Activated CD8-positive, alpha-beta memory T cell treated with anti-CD3 and anti-CD28 coated beads, Interleukin-2, amount 50 U/mL, for 1 hour (primary cell): ENCODE measurements at regions not wholly inside any gene's neighbourhood (a gene's known extent, or its start where the extent isn't known, plus 50 kb on each side); places are given as distances from the start of the nearest gene placed in this dataset.

Experiments used
- DNase-seq: peaks from one replicate; pipeline ENCODE4 v3.0.0-alpha.2; 2020; ENCODE audit errors: extremely low read depth

- no peak for DNase-seq
These were observed 577.3 kb downstream of the AJAP1 start for GRCh38 chr1:5231541-5232315.

GRCh38 chr1:5227114-5227513 is 572.7 kb downstream of the AJAP1 start:
- no peak for DNase-seq

- no peak for DNase-seq
These were observed 571.6 kb downstream of the AJAP1 start for GRCh38 chr1:5225707-5226704.

- DNase-seq: no peak
These were observed 568.8 kb downstream of the AJAP1 start for GRCh38 chr1:5223206-5223605.

- DNase-seq: no peak
These were observed 568.2 kb downstream of the AJAP1 start for GRCh38 chr1:5222626-5223025.

- DNase-seq: no peak
These were observed 567.0 kb downstream of the AJAP1 start for GRCh38 chr1:5221451-5221850.

GRCh38 chr1:5220821-5221220 is 566.4 kb downstream of the AJAP1 start:
- no peak for DNase-seq

GRCh38 chr1:5220421-5220820 is 566.0 kb downstream of the AJAP1 start:
- no peak for DNase-seq

- DNase-seq: no peak
These were observed 545.6 kb downstream of the AJAP1 start for GRCh38 chr1:5200006-5200405.

- no peak for DNase-seq
These were observed 543.9 kb downstream of the AJAP1 start for GRCh38 chr1:5198328-5198727.

GRCh38 chr1:5191470-5191869 is 537.1 kb downstream of the AJAP1 start:
- DNase-seq: no peak

- no peak for DNase-seq
These were observed 535.0 kb downstream of the AJAP1 start for GRCh38 chr1:5189384-5189783.

- no peak for DNase-seq
These were observed 511.4 kb downstream of the AJAP1 start for GRCh38 chr1:5165762-5166161.

- no peak for DNase-seq
These were observed 509.7 kb downstream of the AJAP1 start for GRCh38 chr1:5164158-5164557.

- DNase-seq: no peak
These were observed 507.0 kb downstream of the AJAP1 start for GRCh38 chr1:5161372-5161771.

GRCh38 chr1:5157175-5157574 is 502.8 kb downstream of the AJAP1 start:
- no peak for DNase-seq

- DNase-seq: no peak
These were observed 502.2 kb downstream of the AJAP1 start for GRCh38 chr1:5156416-5157120.

GRCh38 chr1:5151511-5151910 is 497.1 kb downstream of the AJAP1 start:
- no peak for DNase-seq

- no peak for DNase-seq
These were observed 495.8 kb downstream of the AJAP1 start for GRCh38 chr1:5150191-5150590.

- no peak for DNase-seq
These were observed 493.4 kb downstream of the AJAP1 start for GRCh38 chr1:5147806-5148205.

- DNase-seq: no peak
These were observed 488.0 kb downstream of the AJAP1 start for GRCh38 chr1:5142389-5142788.

GRCh38 chr1:5141750-5142149 is 487.3 kb downstream of the AJAP1 start:
- no peak for DNase-seq
